Esophagus muscularis mucosa (tissue), 4 donors: ENCODE measurements at regions not wholly inside any gene's neighbourhood (a gene's known extent, or its start where the extent isn't known, plus 50 kb on each side); places are given as distances from the start of the nearest gene placed in this dataset.

ENCODE experiments used
- EP300 ChIP-seq: sonication (generic); formaldehyde crosslinking; IDR thresholded peaks from one replicate; pipeline ENCODE4 v1.6.1; 2017; ENCODE audit warnings: antibody characterized with exemption
- POLR2A ChIP-seq: fragments of 450-650 bp; IDR thresholded peaks from one replicate; pipeline ENCODE4 v1.6.1; 2017; ENCODE audit warnings: antibody characterized with exemption, moderate library complexity, mild to moderate bottlenecking, low read depth
- TF ChIP-seq, protein P1 (sequence below), 3 experiments: fragments of 200-600 bp in 2 of 3; fragments of 450-650 bp in 1 of 3; sonication (generic) in 2 of 3; IDR thresholded peaks; one replicate each; pipeline ENCODE4 v1.5.1; 2017 to 2019; ENCODE audit warnings: antibody characterized with exemption in 3 of 3, mild to moderate bottlenecking in 2 of 3, moderate library complexity in 1 of 3

DNA sequence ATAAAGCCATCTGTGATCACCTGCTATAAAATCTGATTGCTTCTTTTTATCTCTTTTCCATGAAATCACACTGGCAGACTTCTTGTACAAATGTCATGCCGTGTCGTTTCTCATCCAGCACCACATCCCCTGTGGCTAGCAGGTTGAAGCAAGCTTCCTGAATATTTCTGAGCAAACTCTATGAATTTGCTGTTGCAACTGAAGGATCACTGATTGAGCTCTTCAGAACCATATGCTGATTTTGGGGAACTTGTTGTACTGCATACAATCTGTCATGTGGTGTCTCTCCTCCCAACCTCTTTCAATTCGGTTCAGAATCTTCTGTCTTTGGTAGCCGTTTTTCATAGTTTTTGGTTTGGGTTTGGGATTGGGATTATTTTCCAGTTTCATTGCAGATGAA lies 57.7 kb upstream of the RBMS1 start:
- TF ChIP-seq POLR2A (no peak), EP300 (no peak)
- TF ChIP-seq, protein P1, sequence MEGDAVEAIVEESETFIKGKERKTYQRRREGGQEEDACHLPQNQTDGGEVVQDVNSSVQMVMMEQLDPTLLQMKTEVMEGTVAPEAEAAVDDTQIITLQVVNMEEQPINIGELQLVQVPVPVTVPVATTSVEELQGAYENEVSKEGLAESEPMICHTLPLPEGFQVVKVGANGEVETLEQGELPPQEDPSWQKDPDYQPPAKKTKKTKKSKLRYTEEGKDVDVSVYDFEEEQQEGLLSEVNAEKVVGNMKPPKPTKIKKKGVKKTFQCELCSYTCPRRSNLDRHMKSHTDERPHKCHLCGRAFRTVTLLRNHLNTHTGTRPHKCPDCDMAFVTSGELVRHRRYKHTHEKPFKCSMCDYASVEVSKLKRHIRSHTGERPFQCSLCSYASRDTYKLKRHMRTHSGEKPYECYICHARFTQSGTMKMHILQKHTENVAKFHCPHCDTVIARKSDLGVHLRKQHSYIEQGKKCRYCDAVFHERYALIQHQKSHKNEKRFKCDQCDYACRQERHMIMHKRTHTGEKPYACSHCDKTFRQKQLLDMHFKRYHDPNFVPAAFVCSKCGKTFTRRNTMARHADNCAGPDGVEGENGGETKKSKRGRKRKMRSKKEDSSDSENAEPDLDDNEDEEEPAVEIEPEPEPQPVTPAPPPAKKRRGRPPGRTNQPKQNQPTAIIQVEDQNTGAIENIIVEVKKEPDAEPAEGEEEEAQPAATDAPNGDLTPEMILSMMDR (IDR thresholded peaks at IDR 0.05), result no peak
